MM.1S (cell line): ENCODE measurements at regions not wholly inside any gene's neighbourhood (a gene's known extent, or its start where the extent isn't known, plus 50 kb on each side); places are given as distances from the start of the nearest gene placed in this dataset.

Experiments used
- DNase-seq: peaks from one replicate; pipeline ENCODE4 v3.0.0-alpha.2; 2015
- H2AFZ ChIP-seq: fragments of 300-600 bp; sonication (generic); 2 replicates; pipeline ENCODE4 v1.6.0; 2016; ENCODE audit warnings: antibody characterized with exemption, low read length
- H3F3A ChIP-seq: fragments of 300-600 bp; sonication (generic); 2 replicates; pipeline ENCODE4 v1.6.1; 2016; ENCODE audit warnings: mild to moderate bottlenecking, antibody characterized with exemption, low read length, moderate library complexity, mixed read lengths; ENCODE audit not compliant: insufficient read depth
- H3K27ac ChIP-seq: fragments of 300-600 bp; sonication (generic); 2 replicates; pipeline ENCODE4 v1.5.1; 2016; ENCODE audit warnings: mild to moderate bottlenecking, low read length
- H3K27me3 ChIP-seq: fragments of 300-600 bp; sonication (generic); replicated peaks from 2 replicates; pipeline ENCODE4 v1.6.0; 2016; ENCODE audit warnings: low read length; ENCODE audit not compliant: insufficient read depth
- H3K36me3 ChIP-seq: fragments of 300-600 bp; sonication (generic); replicated peaks from 2 replicates; pipeline ENCODE4 v1.6.1; 2016; ENCODE audit warnings: mild to moderate bottlenecking, low read length, mixed read lengths; ENCODE audit not compliant: insufficient read depth
- H3K4me1 ChIP-seq: fragments of 300-600 bp; sonication (generic); 2 replicates; pipeline ENCODE4 v1.6.1; 2016; ENCODE audit warnings: low read length, mixed read lengths
- H3K4me2 ChIP-seq: fragments of 300-600 bp; sonication (generic); 2 replicates; pipeline ENCODE4 v1.6.0; 2016; ENCODE audit warnings: low read depth, low read length
- H3K4me3 ChIP-seq: fragments of 300-600 bp; sonication (generic); 2 replicates; pipeline ENCODE4 v1.5.1; 2016; ENCODE audit warnings: low read length, mixed read lengths
- H3K79me2 ChIP-seq: fragments of 300-600 bp; sonication (generic); 2 replicates; pipeline ENCODE4 v1.6.1; 2016; ENCODE audit warnings: mixed run types, low read length, mixed read lengths
- H3K9ac ChIP-seq: fragments of 300-600 bp; sonication (generic); 2 replicates; pipeline ENCODE4 v1.6.1; 2016; ENCODE audit warnings: low read length, mixed read lengths
- H3K9me2 ChIP-seq: fragments of 300-600 bp; sonication (generic); replicated peaks from 2 replicates; pipeline ENCODE4 v1.6.1; 2016; ENCODE audit warnings: mild to moderate bottlenecking, low read length, mixed read lengths; ENCODE audit not compliant: insufficient read depth
- H3K9me3 ChIP-seq: fragments of 300-600 bp; sonication (generic); replicated peaks from 2 replicates; pipeline ENCODE4 v1.6.1; 2016; ENCODE audit warnings: mild to moderate bottlenecking, low read length, mixed read lengths; ENCODE audit not compliant: insufficient read depth
- H4K20me1 ChIP-seq: fragments of 300-600 bp; sonication (generic); 2 replicates; pipeline ENCODE4 v1.6.1; 2016; ENCODE audit warnings: mild to moderate bottlenecking, low read length, moderate library complexity, mixed read lengths; ENCODE audit not compliant: insufficient read depth
- EZH2 ChIP-seq: fragments of 300-600 bp; sonication (generic); optimal IDR thresholded peaks from 2 replicates; pipeline ENCODE3; 2017; ENCODE audit warnings: low read depth, mild to moderate bottlenecking, antibody characterized with exemption, low read length, mixed read lengths
- EZH2phosphoT487 ChIP-seq: fragments of 300-600 bp; sonication (generic); IDR thresholded peaks from 2 replicates; pipeline ENCODE4 v1.6.1; 2018; ENCODE audit warnings: antibody characterized with exemption, low read length
- TF ChIP-seq, protein P1 (sequence below): fragments of 300-600 bp; sonication (generic); IDR thresholded peaks from 2 replicates; pipeline ENCODE4 v1.5.1; 2016; ENCODE audit warnings: antibody characterized with exemption, low read length, mixed read lengths

DNA sequence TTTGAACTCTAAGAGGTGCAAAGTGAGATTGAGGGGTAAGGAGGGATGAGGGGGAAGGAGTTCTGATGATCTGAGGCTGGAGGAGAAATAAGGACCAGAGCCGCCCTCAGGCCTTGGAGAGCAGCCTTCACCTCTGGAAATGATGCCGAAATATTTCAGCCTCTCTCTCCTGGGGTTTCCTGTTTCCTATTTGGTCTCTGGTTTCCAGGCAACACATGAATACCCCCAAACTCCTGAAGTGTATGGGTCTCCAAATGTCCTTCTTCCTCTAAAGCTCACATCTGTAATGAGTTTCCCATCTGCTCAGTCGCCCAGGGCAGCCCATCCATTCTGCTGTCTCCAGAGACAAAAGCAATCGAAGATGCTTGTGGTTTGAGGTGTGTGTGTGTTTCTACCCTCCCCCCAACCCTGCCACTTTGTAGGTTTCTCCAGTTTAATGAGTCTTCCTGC, 52.0 kb upstream of the FAM20B start:
- Histone ChIP-seq H3K9me2 (no peaks in the 10 kb centered on the region), H3K79me2 (no peaks in the 10 kb centered on the region), H3F3A (peaks cover 18% of the 10 kb centered on the region), H3K9ac (peak overlapping the region; percentile 9; the same call in 1 of the 2 replicates), H3K36me3 (no peaks in the 10 kb centered on the region), H3K9me3 (no peaks in the 10 kb centered on the region), H2AFZ (peak overlapping the region; percentile 31), H3K27ac (peak overlapping the region; percentile 69; the same call in 1 of the 2 replicates), H3K4me2 (peak overlapping the region; percentile 67), H4K20me1 (no peaks in the 10 kb centered on the region), H3K27me3 (no peaks in the 10 kb centered on the region), H3K4me1 (peaks cover 51% of the 10 kb centered on the region), H3K4me3 (peak overlapping the region; percentile 34)
- TF ChIP-seq EZH2phosphoT487: no peak
- no peak for TF ChIP-seq EZH2
- TF ChIP-seq, protein P1, sequence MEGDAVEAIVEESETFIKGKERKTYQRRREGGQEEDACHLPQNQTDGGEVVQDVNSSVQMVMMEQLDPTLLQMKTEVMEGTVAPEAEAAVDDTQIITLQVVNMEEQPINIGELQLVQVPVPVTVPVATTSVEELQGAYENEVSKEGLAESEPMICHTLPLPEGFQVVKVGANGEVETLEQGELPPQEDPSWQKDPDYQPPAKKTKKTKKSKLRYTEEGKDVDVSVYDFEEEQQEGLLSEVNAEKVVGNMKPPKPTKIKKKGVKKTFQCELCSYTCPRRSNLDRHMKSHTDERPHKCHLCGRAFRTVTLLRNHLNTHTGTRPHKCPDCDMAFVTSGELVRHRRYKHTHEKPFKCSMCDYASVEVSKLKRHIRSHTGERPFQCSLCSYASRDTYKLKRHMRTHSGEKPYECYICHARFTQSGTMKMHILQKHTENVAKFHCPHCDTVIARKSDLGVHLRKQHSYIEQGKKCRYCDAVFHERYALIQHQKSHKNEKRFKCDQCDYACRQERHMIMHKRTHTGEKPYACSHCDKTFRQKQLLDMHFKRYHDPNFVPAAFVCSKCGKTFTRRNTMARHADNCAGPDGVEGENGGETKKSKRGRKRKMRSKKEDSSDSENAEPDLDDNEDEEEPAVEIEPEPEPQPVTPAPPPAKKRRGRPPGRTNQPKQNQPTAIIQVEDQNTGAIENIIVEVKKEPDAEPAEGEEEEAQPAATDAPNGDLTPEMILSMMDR: no peak
- peak; percentile 84 for DNase-seq
